ENCODE measurements at regions not wholly inside any gene's neighbourhood (a gene's known extent, or its start where the extent isn't known, plus 50 kb on each side); places are given as distances from the start of the nearest gene placed in this dataset.
"Not testable (repeated sequence)": the region's sequence is repeated elsewhere in the genome, so short reads cannot be mapped to it uniquely, and the experiment has no call there.

GRCh38 chr5:60517094-60517694 lies 182.8 kb downstream of the DEPDC1B start:
- DNase-seq, result no peak

DNA sequence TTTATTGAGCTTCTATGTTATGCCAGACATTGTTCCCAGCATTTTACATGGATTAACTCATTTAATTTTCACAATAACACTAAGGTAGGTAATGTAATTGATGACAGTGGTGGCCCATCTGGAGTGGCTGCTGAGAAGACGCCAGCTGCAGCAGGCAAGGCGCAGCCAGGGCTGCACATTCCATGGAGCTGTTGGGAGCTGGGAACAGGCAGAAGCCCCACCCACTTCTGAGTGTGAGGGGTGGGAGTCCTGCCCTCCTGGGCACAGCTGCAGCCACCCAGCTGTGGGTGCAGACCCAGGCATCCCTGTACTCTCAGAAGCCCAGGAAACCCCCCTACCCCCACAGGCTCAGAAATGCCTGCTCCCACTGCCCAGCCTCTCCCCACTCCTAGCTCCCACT lies 183.3 kb downstream of the DEPDC1B start:
- DNase-seq, result no peak

DNA sequence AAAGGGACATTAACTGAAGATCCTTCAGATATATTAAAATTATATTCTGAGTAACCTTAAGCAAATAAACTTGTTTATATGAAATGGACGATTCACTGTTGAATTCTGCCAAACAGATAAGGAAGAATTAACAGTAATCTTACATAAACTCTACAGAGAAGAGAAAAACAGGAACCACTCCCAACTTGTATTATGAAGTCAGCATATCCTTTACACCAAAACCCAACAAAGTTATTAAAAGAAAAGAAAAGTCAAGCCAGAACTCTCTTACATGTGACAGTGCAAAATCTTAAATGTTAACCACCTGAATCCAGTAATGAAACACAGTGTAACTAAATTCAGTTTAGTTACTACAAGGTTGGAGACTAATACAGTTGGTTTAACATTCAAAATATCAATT lies 185.8 kb downstream of the DEPDC1B start:
- DNase-seq, result no peak

DNA sequence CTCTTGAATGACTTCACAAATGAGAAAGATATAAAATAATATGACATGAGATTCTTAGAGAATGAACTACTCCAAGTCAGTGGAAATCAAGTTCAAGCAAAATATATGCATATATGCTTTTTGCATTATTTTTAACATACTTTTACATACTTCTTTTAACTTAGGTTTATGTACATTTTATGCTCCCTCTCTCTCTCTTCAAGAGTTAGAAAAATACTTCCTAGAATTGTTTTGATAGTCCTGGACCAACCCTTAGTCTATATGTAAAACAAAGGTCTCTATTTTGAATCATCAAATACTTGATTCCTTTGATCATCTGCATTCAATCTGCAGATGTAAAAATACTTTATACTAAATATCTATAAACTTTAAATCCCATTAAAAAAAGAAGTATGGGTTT lies 187.8 kb downstream of the DEPDC1B start:
- DNase-seq, result no peak

GRCh38 chr5:60510663-60511062 lies 189.3 kb downstream of the DEPDC1B start:
- no peak for DNase-seq

- no peak for DNase-seq
Measured at GRCh38 chr5:60510049-60510448, 189.9 kb downstream of the DEPDC1B start.

DNA sequence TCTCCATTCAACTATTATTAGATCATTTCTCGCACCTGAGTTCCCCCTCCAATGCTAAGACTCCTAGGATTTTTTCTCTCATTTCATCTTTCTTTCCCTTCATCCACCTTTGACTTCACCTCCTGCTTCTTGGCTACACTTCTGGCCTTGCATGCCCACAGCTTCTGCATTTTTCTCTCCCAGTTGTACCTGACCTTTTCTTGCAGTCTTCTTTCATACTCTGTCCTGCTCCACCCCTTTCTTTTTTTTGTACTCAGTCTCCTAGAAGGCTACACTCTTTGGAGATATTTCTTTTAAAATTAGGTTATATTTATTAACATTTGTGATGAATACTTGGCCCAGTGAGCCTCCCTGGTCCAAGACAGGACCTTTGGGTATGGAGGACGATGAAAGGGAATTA lies 190.4 kb downstream of the DEPDC1B start:
- DNase-seq, result no peak

GRCh38 chr5:60507687-60508086 lies 192.3 kb downstream of the DEPDC1B start:
- no peak for DNase-seq

DNA sequence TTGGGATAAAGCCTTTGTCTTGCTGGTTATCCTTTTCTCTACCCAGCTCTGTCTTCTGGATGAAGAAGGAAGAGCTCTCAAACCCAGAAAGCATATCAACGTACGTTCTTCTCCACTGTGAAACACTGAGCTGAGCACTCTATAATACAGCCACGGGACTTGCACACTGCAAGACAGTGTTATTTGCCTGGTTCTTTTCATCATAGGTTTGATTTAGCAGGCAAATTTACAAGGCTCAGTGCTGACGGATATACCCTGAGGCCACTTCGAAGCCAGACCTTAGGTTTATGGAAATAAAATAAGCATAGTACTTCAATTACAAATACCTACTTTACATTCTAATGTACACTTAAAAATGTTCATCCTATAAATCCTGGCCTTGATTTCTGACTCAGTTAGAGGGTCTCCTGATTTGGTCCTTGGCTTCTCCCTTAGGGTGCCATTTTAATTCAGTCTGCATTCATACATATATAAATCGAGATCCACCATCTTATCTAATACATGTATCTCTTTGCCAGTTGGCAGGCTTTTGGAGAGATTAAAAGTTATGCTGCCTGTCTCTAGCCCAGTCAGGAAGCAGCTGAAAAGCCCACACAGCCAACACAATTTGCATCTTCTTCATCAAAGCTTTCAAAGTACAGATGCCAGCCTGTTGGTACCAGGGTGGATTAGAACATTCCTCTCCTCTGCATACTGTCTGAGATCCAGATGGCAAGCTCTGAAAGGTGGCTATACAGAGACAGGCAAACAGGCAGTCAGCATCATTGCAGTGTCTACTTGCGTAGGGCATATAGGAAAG lies 194.4 kb downstream of the DEPDC1B start:
- DNase-seq, result no peak

DNA sequence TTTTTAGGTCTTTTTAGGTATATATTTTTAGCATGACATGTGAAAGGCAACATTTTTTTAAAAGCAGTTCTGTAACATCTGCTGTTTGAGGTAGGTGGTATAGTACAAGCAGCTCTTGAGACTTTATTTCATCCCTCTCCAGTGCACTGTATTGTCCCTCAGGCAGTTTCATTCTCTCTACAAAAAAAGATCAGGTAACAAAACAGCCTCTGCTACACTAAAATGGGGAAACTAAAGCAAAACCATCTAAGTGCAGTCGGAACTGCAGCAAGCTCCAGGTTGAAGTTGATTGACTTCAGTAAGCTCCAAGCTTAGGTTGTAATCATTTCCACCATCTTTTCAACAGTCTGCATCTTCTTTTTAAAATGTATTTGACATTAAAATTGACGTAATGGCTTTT lies 195.6 kb downstream of the DEPDC1B start:
- DNase-seq, result no peak

- DNase-seq, result no peak
Measured at GRCh38 chr5:60503771-60504170, 196.2 kb downstream of the DEPDC1B start.

DNA sequence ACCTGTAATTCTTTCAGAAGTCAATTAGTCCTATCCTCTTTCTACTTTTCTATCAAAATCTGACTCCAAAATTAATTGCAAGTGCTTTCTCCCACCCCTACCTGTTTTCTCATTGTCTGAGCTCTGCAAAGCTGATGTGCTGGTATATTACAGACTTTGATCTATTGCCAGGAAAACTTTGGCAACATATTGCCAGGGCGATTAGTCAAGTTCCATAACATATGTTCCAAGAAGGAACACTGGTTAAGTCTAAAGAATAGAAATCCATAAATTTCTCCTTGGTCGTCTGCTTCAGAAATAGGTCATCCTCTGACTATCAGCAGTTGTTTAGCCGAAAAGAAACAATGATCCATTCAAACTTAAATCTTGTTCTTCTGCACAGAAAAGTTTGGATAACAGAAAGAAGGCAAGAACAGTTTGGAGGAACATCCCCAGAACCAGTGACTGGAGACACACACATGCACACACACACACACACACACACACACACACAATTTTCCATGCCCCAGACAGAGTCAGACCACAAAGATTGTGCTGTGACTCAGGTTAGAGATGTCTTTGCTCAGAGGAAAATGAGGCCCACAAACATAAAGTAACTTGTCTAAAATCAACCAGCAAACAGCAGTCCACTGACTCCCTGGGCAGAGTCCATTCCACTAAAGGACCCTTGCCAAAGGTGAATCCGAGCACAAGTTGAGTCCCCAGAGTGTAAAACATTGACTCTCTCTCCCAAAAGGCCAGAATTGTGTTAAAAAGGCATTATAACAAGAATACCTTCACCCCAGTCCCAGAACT lies 202.1 kb downstream of the DEPDC1B start:
- DNase-seq, result peak; percentile 68

DNA sequence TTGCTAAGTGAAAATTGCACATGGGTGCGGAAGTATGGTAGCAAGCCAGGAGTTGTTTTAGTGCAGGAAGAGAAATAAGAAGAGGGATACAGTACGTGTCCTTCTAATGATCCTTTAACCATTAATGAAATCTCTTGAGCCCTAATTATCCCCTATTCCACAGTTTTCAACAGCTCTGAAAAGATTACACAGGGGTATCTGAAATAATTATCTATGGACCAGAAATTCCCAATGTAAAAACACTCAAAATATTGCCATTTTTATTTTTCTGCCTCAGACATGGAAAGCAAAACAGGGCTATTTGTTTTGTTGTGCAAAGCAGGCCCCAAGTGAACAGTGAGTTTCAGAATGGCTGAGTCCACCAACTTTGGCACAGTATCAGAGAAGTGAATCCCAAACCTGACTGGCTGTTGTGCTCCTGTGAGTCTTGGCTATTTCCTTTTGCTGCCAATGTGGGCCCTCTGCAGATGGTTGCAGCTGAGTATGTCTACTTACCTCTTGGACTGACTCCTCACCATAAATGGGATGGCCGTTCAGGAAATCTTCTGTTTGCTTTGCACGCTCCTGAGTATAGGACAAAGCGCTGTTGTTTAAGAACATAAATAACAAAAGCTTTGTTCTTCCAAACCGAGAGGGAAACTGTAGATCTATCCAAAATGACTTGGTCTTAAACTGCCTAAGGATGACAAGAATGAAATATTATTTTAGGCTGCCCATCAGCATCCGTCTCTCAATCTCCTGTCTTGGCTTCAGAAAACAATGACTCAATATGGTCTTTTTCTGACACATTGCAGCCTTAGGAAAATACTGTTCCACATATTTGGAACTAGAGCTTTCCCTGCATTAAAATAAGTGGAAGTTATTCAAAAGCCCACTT lies 204.1 kb downstream of the DEPDC1B start:
- no peak for DNase-seq

- no peak for DNase-seq
Measured at GRCh38 chr5:60494635-60495034, 205.3 kb downstream of the DEPDC1B start.

- no peak for DNase-seq
Measured at GRCh38 chr5:60494144-60494543, 205.8 kb downstream of the DEPDC1B start.

DNA sequence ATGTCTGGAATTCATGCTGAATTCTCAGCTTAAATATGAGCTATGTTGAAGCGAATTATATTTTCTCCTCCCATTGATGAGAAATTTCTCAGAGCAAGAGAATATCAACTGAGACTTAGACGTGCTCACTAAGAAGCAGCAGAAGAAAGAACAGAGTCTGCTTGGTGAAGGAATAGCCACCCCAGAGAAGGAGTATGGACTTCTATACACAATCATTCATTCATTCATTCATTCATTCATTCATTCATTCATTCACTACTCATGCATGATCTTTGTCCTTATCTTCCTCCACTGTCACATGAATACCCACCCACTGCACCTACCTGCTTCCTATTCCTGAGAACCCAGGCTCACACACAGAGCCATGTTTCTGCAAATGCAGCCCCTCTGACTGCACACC lies 206.6 kb downstream of the DEPDC1B start:
- no peak for DNase-seq

- DNase-seq, result no peak
Measured at GRCh38 chr5:60492958-60493357, 207.0 kb downstream of the DEPDC1B start.

GRCh38 chr5:60492358-60492757 lies 207.6 kb downstream of the DEPDC1B start:
- not testable (repeated sequence) for DNase-seq

DNA sequence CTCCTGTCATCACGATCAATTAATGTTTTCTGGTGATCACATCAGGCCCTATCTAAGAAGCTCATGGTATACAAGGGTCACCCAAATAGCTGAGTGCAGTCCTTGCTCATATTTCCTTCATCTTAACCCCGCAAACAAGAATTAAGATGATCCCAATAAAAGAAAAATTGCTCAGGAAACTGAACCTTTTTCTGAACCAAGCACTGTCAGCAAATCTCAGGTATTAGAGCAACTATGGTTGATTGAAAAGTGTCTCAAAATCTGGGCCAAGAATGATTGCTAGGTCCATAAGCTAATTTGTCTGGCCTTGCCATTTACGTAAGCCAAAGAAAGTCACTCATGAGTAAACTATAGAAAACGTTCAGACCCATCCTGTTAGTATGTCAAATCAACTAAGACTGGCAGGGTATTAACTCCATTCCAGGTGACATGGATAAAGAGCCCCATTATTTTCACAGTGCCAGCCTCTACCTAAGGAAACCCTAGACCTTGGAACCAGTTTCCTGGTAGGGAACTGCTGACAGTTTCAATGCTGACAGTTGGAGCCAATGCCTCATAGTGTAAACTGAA lies 209.3 kb downstream of the DEPDC1B start:
- DNase-seq, result no peak

DNA sequence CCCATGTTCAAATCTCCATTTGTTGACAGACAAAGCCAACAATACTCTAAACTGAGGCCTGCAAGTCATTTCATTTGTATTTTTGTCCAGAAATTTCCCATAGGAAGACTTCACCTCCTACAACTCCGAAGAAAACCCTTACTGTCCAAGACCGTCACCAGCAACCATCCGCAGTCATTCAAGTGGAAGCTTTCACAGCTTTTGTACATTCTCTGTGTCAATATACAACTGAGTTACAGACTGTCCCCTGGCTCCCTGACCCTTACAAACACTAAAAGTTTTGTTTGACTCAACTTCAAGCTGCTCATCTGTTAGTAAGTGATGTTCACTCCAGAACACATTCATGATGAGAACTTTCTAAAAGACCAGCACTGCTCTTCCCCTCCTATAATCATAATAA lies 210.1 kb downstream of the DEPDC1B start:
- no peak for DNase-seq

GRCh38 chr5:60489377-60489776 lies 210.6 kb downstream of the DEPDC1B start:
- no peak for DNase-seq

DNA sequence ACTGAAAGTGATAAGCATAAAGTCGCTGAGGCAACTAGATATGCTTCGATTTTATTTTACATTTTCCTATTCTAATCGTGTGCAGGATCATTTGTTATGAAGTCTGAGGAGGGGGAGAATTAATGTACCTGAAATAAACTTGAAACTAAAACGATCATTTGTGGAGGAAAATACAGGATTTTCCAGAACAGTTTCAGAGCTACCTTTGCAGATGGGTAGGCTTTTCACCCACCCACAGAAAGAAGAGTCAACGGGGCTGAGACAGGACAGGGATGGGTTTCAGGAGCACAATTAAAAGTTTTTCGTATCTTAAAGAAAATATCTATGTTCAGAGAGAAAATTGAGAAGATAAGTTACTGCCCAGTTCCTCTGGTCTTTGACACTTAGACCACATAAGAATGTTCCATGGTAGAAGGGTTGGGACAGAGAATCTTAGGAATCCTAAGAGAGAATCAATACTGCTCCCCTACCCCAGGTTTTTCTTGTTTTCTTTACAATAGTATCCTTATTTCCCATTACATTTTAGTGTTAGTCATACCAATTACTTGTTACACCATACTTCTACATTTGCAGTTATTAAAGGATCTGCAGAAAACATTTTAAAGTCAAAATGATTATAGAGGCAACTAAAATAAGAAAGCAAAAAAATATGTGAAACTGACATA lies 211.4 kb downstream of the DEPDC1B start:
- DNase-seq, result no peak
